GM12873 (cell line): ENCODE measurements at regions not wholly inside any gene's neighbourhood (a gene's known extent, or its start where the extent isn't known, plus 50 kb on each side); places are given as distances from the start of the nearest gene placed in this dataset.

Experiments used
- TF ChIP-seq, protein P1 (sequence below): IDR thresholded peaks from 2 replicates; pipeline ENCODE4 v1.5.1; 2012; ENCODE audit warnings: low read depth, mild to moderate bottlenecking, moderate library complexity, low read length, control low read depth; ENCODE audit not compliant: insufficient read depth; ENCODE audit errors: missing control alignments

DNA sequence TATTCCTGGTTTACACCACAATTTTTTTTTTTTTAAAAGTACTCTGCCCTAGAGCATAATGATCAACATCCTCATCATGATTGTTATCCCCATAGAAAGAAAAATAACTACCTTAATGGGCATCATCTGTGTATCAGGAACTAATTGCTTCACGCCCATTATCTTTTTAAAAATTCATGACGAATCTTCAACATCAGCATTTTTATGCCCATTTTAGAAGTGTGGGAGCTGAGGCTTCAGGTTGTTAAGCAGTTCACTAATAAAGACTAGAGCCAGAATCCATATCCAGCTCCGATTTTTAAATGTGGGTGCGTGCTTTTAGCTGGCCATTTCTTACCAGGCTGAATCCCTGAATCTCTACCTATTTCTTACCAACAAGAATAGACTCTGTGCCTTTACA, 92.9 kb upstream of the KCNA4 start:
- TF ChIP-seq, protein P1, sequence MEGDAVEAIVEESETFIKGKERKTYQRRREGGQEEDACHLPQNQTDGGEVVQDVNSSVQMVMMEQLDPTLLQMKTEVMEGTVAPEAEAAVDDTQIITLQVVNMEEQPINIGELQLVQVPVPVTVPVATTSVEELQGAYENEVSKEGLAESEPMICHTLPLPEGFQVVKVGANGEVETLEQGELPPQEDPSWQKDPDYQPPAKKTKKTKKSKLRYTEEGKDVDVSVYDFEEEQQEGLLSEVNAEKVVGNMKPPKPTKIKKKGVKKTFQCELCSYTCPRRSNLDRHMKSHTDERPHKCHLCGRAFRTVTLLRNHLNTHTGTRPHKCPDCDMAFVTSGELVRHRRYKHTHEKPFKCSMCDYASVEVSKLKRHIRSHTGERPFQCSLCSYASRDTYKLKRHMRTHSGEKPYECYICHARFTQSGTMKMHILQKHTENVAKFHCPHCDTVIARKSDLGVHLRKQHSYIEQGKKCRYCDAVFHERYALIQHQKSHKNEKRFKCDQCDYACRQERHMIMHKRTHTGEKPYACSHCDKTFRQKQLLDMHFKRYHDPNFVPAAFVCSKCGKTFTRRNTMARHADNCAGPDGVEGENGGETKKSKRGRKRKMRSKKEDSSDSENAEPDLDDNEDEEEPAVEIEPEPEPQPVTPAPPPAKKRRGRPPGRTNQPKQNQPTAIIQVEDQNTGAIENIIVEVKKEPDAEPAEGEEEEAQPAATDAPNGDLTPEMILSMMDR: no peak

DNA sequence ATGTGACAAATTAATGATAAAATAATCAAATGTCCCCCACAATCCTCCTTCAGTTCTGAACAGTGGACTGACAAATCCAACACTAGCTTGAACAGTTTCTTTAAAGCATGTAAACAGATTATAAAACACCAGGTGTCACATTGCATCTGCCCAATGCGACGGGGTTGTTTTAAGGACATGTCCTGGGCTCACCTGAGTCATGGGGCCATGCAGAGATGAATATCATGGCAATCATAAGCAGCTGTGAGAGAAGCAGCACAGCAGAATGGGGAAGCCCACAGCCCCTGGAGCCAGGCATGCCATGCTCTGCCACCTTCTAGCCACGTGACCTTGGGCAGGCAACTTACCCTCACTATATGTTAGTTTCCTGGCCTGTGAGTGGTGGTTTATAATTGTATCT, 93.9 kb upstream of the KCNA4 start:
- TF ChIP-seq, protein P1: no peak

DNA sequence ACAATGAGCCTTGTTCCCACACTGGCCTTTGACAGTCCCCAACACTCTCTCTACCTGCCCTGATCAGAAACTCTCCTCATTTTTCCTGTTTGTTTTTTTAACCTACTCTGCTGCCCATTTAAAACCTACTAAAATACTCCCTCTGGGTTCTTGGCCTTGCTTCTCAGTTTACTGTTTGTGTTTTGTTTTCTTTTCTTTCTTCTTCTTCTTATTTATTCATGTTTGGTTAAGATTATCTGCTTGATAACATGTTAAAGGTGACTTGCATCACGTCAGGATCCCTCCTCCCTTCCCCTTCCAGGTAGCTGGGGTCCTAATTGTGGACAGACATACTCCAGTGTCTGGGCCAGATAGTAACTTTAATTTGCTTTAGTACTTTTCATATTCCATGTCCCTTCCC, 95.0 kb upstream of the KCNA4 start:
- TF ChIP-seq, protein P1: no peak

DNA sequence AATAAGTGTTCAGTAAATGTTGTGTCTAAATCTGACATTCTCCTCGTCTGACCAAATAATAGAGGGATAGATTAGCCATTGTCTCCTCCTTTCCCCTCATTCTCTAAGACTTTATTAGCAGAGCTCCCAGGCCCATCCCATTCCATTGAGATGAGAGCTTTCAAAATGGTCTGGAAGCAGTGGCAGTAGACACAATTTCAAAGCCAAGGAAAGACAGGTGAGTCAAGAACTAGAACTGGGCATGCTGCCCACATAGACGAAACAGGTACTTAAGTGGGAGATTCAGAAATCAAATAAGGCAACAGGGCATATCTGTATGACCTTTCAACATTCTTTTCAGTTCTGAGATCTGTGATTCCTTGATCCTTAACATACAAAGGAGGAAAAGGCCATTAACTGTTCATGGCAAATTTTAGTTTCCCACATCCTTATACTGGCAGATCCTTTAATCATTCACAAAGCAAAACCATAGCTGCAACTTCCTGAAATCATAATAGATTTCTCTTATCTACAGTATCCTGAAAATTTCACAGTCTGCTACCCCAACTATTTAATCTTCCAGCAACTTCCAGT, 96.6 kb upstream of the KCNA4 start:
- TF ChIP-seq, protein P1: no peak

DNA sequence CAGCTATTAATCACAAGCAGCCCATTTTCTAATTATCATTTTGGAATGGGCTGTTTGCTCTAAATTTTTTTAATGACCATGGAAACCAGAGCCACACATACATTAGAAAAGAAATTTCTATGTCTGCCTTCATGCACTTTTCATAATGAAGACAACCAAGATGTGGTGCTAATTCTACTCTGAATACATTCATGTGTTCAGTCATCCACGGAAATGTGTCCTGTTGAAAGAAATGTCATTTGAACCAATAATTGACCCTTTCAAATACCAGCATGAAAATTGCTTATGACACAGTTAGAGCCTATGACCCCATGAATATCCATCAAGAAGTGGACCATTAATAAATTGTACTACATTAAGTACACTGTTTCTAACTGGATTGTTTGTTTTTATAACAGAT, 99.7 kb upstream of the KCNA4 start:
- TF ChIP-seq, protein P1: no peak

DNA sequence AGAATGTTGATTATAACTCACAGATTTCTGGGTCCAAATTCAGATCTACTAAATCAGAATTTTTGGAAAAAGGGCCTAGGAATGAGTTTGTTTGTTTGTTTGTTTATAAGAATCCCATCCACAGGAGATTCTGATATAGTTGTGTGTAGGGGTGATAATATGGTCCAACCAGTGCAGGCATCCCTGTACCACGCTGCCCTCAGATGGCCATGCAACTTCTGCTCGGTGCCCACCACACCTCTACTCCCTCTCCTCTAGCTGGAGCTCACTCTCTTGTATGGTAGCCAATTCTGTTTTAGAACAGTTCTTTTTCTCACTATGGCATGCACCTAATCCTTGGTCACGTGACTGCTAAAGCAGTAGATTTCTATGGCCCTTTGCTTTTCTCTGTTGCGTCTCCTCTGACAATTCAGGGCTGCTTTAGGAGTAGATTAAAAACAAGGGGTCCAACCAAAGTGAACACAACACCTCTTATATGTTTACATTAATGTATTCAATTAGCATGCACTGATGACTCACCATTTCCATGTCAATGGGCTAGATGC, 103.3 kb upstream of the KCNA4 start:
- TF ChIP-seq, protein P1: no peak

DNA sequence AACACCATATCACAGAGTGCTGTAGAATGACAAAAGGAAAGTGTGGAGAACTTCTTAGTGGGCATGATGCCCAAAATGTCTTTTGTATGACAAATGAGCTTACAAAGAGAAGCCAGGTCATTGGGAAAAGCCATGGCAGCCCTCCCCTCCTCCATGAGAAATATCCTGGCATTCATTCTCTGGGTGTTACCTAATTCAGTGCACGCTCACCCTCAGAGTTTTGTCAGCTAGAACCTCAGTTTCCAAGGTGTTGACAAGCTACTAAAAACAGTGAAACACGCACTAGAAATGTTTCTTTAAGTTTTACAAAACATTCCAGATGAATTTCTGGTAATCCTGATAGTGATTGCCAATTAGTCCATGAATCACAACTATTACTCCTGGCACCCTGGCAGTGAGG, 105.4 kb upstream of the FSHB start:
- TF ChIP-seq, protein P1: no peak
